HG02852 (cell line): ENCODE measurements at regions not wholly inside any gene's neighbourhood (a gene's known extent, or its start where the extent isn't known, plus 50 kb on each side); places are given as distances from the start of the nearest gene placed in this dataset.
A peak's percentile ranks its signal among the peaks of the same experiment; 100 is the strongest.

Experiments used
- ATAC-seq: cut with Tn5 transposase; IDR thresholded peaks from one replicate; pipeline ENCODE4 v1.9.1; 2021; ENCODE audit warnings: mild to moderate bottlenecking, moderate library complexity; ENCODE audit not compliant: unreplicated experiment

GRCh38 chr11:104830508-104830907, 67.8 kb downstream of the CASP12 start:
- ATAC-seq: no peak

- no peak for ATAC-seq
Observed at GRCh38 chr11:104830080-104830479, 68.2 kb downstream of the CASP12 start.

- ATAC-seq: no peak
Observed at GRCh38 chr11:104826772-104827171, 71.5 kb downstream of the CASP12 start.

- ATAC-seq: no peak
Observed at GRCh38 chr11:104823657-104824056, 74.6 kb downstream of the CASP12 start.

GRCh38 chr11:104820431-104820830, 77.8 kb downstream of the CASP12 start:
- ATAC-seq: no peak

- no peak for ATAC-seq
Observed at GRCh38 chr11:104819603-104820002, 78.7 kb downstream of the CASP12 start.

GRCh38 chr11:104819107-104819506, 79.2 kb downstream of the CASP12 start:
- no peak for ATAC-seq

- no peak for ATAC-seq
Observed at GRCh38 chr11:104817973-104818372, 80.3 kb downstream of the CASP12 start.

GRCh38 chr11:104813532-104813931, 84.7 kb downstream of the CASP12 start:
- no peak for ATAC-seq

- no peak for ATAC-seq
Observed at GRCh38 chr11:104812103-104812788, 86.0 kb downstream of the CASP12 start.

- ATAC-seq: no peak
Observed at GRCh38 chr11:104803776-104804175, 94.5 kb downstream of the CASP12 start.

GRCh38 chr11:104799251-104799650, 99.0 kb downstream of the CASP12 start:
- ATAC-seq: peak; percentile 83

GRCh38 chr11:104798789-104799188, 99.5 kb downstream of the CASP12 start:
- peak; percentile 63 for ATAC-seq

GRCh38 chr11:104796301-104796700, 102.0 kb downstream of the CASP12 start:
- no peak for ATAC-seq

GRCh38 chr11:104795501-104796213, 102.6 kb downstream of the CASP12 start:
- ATAC-seq: no peak

- ATAC-seq: no peak
Observed at GRCh38 chr11:104792861-104793260, 105.4 kb downstream of the CASP12 start.

GRCh38 chr11:104791896-104792295, 106.4 kb downstream of the CASP12 start:
- no peak for ATAC-seq

GRCh38 chr11:104784684-104785460, 113.4 kb downstream of the CASP12 start:
- ATAC-seq: no peak

- ATAC-seq: no peak
Observed at GRCh38 chr11:104783241-104783640, 115.0 kb downstream of the CASP12 start.

GRCh38 chr11:104782377-104782754, 115.9 kb downstream of the CASP12 start:
- no peak for ATAC-seq

- no peak for ATAC-seq
Observed at GRCh38 chr11:104781719-104782376, 116.4 kb downstream of the CASP12 start.
